ENCODE measurements at regions not wholly inside any gene's neighbourhood (a gene's known extent, or its start where the extent isn't known, plus 50 kb on each side); places are given as distances from the start of the nearest gene placed in this dataset.
"Not testable (repeated sequence)": the region's sequence is repeated elsewhere in the genome, so short reads cannot be mapped to it uniquely, and the experiment has no call there.

DNA sequence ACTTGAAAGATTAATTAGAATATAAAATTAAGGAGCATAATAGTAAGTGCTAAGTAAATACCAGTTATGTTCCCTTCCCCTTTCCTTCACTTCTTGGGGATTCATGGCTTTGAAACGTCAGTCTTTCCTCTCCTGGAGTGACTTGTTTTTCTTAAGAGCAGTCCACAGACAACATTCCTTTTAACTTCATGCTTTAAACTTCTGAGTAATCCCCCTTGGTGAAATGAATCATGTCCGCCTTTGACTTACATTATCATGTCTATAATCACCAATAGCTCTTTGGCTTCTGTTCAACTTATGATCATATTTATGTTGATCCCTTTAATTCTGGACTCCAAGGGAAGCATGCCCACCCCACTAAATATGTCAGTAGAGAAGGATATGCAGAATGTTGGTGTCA is 1012.1 kb upstream of the SLIT2 start:
- H3K9ac ChIP-seq (ENCODE audit: low read length) = no peak overlapping the region
- H3K36me3 ChIP-seq (ENCODE audit: control insufficient read depth, low read depth, low read length) = no peaks in the 10 kb centered on the region
- no peak overlapping the region for H3K4me3 ChIP-seq (ENCODE audit: low read length)
- H3K9me3 ChIP-seq (ENCODE audit: control insufficient read depth, low read depth, low read length) = no peaks in the 10 kb centered on the region
- H3K4me1 ChIP-seq (ENCODE audit: control insufficient read depth, low read depth, low read length) = no peaks in the 10 kb centered on the region
- H3K27me3 ChIP-seq (ENCODE audit: control insufficient read depth, insufficient read depth, low read length) = no peaks in the 10 kb centered on the region
- no peak overlapping the region for H3K27ac ChIP-seq (ENCODE audit: low read length)

DNA sequence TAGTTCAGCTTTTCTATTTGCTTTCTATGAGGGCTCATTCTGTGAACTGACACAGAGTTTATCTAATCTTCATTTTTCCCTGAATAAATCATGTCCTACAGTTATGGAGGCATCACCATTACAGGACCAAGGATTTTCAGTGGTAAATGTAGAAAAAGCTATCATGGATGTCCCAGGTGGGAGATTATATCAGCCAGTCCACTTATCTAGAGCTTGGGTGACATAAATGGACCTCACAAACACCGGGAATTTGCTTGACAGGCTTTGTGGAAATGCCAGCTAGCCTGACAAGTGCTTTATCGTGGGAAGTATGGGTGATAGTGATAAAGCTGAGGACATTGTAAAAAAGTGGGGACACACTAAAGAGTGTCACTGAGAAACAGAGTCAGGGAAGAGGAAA is 1015.2 kb upstream of the SLIT2 start:
- no peaks in the 10 kb centered on the region for H3K36me3 ChIP-seq (ENCODE audit: control insufficient read depth, low read depth, low read length)
- H3K9me3 ChIP-seq (ENCODE audit: control insufficient read depth, low read depth, low read length) = no peaks in the 10 kb centered on the region
- H3K4me3 ChIP-seq (ENCODE audit: low read length) = no peak overlapping the region
- H3K9ac ChIP-seq (ENCODE audit: low read length) = no peak overlapping the region
- H3K27me3 ChIP-seq (ENCODE audit: control insufficient read depth, insufficient read depth, low read length) = no peaks in the 10 kb centered on the region
- no peaks in the 10 kb centered on the region for H3K4me1 ChIP-seq (ENCODE audit: control insufficient read depth, low read depth, low read length)
- no peak overlapping the region for H3K27ac ChIP-seq (ENCODE audit: low read length)

DNA sequence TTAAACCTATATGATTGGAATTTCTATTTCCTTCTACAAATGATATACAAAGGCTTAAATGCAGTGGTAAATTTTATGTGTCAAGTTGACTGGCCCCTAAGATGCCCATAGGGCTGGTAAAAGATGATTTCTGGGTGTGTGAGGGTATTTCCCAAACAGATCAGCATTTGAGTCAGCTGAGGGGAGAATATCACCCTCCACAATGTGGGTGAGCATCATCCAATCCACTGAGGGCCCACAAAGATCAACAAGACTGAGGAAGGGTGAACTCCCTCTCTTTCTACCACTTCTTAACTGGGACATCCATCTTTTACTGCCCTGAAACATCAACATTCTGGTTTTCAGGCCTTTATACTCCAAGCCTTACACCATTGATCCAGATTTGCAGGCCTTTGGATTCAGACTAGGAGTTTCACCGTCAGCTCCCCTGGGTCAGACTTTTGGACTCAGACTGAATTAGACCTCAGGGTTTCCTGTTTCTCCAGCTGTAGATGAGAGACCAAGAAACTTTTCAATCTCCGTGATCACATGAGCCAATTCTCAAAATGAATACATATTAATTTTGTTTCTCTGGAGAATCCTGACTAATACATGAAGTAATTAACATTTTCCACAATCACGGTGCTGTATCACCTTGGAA is 1020.7 kb upstream of the SLIT2 start:
- Histone ChIP-seq H3K36me3 (ENCODE audit: control insufficient read depth, low read depth, low read length) (no peaks in the 10 kb centered on the region), H3K9ac (ENCODE audit: low read length) (no peak overlapping the region), H3K4me3 (ENCODE audit: low read length) (no peak overlapping the region), H3K9me3 (ENCODE audit: control insufficient read depth, low read depth, low read length) (no peaks in the 10 kb centered on the region), H3K27me3 (ENCODE audit: control insufficient read depth, insufficient read depth, low read length) (no peaks in the 10 kb centered on the region), H3K27ac (ENCODE audit: low read length) (no peak overlapping the region), H3K4me1 (ENCODE audit: control insufficient read depth, low read depth, low read length) (no peaks in the 10 kb centered on the region)

- H3K36me3 ChIP-seq (ENCODE audit: control insufficient read depth, low read depth, low read length) = no peaks in the 10 kb centered on the region
- no peak overlapping the region for H3K27ac ChIP-seq (ENCODE audit: low read length)
- no peaks in the 10 kb centered on the region for H3K9me3 ChIP-seq (ENCODE audit: control insufficient read depth, low read depth, low read length)
Observed at GRCh38 chr4:19227701-19228100, 1024.0 kb upstream of the SLIT2 start.

DNA sequence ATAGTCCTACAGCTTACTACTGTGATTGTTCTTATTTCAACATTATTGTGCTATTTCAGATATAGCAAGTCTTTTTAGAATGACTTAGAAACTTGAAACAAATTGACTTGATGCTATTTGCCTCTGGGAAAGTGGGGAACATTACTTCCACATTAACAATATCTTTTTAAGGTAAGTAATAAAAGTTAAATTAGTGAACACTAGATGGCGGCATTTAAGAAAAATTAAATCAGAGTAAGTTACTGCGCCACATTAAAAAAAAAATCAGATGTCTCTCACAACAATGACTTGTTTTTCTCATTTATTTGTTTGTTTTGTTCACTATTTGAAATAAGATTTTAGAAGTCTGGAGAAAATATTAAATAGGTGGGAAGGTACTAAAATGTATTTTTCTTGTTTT is 1026.9 kb upstream of the SLIT2 start:
- H3K4me3 ChIP-seq (ENCODE audit: low read length) = no peak overlapping the region
- H3K9ac ChIP-seq (ENCODE audit: low read length) = no peak overlapping the region
- H3K4me1 ChIP-seq (ENCODE audit: control insufficient read depth, low read depth, low read length) = no peaks in the 10 kb centered on the region
- no peaks in the 10 kb centered on the region for H3K27me3 ChIP-seq (ENCODE audit: control insufficient read depth, insufficient read depth, low read length)
- H3K36me3 ChIP-seq (ENCODE audit: control insufficient read depth, low read depth, low read length) = no peaks in the 10 kb centered on the region
- no peak overlapping the region for H3K27ac ChIP-seq (ENCODE audit: low read length)
- no peaks in the 10 kb centered on the region for H3K9me3 ChIP-seq (ENCODE audit: control insufficient read depth, low read depth, low read length)

More at GRCh38 chr4:19227701-19228100, 1024.0 kb upstream of the SLIT2 start:
- Histone ChIP-seq H3K4me3 (ENCODE audit: low read length) (no peak overlapping the region), H3K4me1 (ENCODE audit: control insufficient read depth, low read depth, low read length) (no peaks in the 10 kb centered on the region), H3K9ac (ENCODE audit: low read length) (no peak overlapping the region), H3K27me3 (ENCODE audit: control insufficient read depth, insufficient read depth, low read length) (no peaks in the 10 kb centered on the region)

DNA sequence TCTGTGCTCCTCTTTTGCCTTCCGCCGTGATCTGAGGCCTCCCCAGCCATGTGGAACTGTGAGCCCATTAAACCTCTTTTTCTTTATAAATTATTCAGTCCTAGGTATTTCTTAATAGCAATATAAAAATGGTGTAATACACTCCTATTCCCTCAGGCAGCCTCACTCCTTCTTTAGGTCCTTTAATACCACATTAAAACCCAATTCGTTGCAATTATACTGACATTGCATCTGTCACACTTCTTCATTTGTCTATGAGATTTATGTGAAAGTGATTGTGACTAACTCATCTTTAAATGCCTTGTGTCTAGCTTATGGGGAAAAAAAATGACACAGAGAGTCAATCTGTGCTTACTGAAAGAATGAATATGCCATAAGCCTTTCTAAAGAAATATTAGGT is 1035.2 kb upstream of the SLIT2 start:
- H3K9me3 ChIP-seq (ENCODE audit: control insufficient read depth, low read depth, low read length) = no peaks in the 10 kb centered on the region
- no peaks in the 10 kb centered on the region for H3K36me3 ChIP-seq (ENCODE audit: control insufficient read depth, low read depth, low read length)
- no peak overlapping the region for H3K4me3 ChIP-seq (ENCODE audit: low read length)
- no peak overlapping the region for H3K9ac ChIP-seq (ENCODE audit: low read length)
- H3K27ac ChIP-seq (ENCODE audit: low read length) = no peak overlapping the region
- peaks cover 3% of the 10 kb centered on the region for H3K4me1 ChIP-seq (ENCODE audit: control insufficient read depth, low read depth, low read length)
- no peaks in the 10 kb centered on the region for H3K27me3 ChIP-seq (ENCODE audit: control insufficient read depth, insufficient read depth, low read length)

GRCh38 chr4:19214591-19215186 is 1037.0 kb upstream of the SLIT2 start:
- H3K36me3 ChIP-seq (ENCODE audit: control insufficient read depth, low read depth, low read length) = no peaks in the 10 kb centered on the region
- H3K4me3 ChIP-seq (ENCODE audit: low read length) = no peak overlapping the region
- no peaks in the 10 kb centered on the region for H3K27me3 ChIP-seq (ENCODE audit: control insufficient read depth, insufficient read depth, low read length)
- peaks cover 3% of the 10 kb centered on the region for H3K4me1 ChIP-seq (ENCODE audit: control insufficient read depth, low read depth, low read length)
- H3K27ac ChIP-seq (ENCODE audit: low read length) = no peak overlapping the region
- no peak overlapping the region for H3K9ac ChIP-seq (ENCODE audit: low read length)
- no peaks in the 10 kb centered on the region for H3K9me3 ChIP-seq (ENCODE audit: control insufficient read depth, low read depth, low read length)

GRCh38 chr4:19213388-19213787 is 1038.3 kb upstream of the SLIT2 start:
- Histone ChIP-seq H3K27me3 (ENCODE audit: control insufficient read depth, insufficient read depth, low read length) (no peaks in the 10 kb centered on the region), H3K9ac (ENCODE audit: low read length) (no peak overlapping the region), H3K9me3 (ENCODE audit: control insufficient read depth, low read depth, low read length) (no peaks in the 10 kb centered on the region), H3K4me3 (ENCODE audit: low read length) (no peak overlapping the region), H3K4me1 (ENCODE audit: control insufficient read depth, low read depth, low read length) (peaks cover 3% of the 10 kb centered on the region), H3K27ac (ENCODE audit: low read length) (no peak overlapping the region), H3K36me3 (ENCODE audit: control insufficient read depth, low read depth, low read length) (no peaks in the 10 kb centered on the region)

GRCh38 chr4:19205853-19206252 is 1045.9 kb upstream of the SLIT2 start:
- no peak overlapping the region for H3K27ac ChIP-seq (ENCODE audit: low read length)
- no peaks in the 10 kb centered on the region for H3K4me1 ChIP-seq (ENCODE audit: control insufficient read depth, low read depth, low read length)
- H3K9ac ChIP-seq (ENCODE audit: low read length) = no peak overlapping the region
- no peaks in the 10 kb centered on the region for H3K9me3 ChIP-seq (ENCODE audit: control insufficient read depth, low read depth, low read length)
- no peak overlapping the region for H3K4me3 ChIP-seq (ENCODE audit: low read length)
- H3K27me3 ChIP-seq (ENCODE audit: control insufficient read depth, insufficient read depth, low read length) = no peaks in the 10 kb centered on the region
- no peaks in the 10 kb centered on the region for H3K36me3 ChIP-seq (ENCODE audit: control insufficient read depth, low read depth, low read length)

DNA sequence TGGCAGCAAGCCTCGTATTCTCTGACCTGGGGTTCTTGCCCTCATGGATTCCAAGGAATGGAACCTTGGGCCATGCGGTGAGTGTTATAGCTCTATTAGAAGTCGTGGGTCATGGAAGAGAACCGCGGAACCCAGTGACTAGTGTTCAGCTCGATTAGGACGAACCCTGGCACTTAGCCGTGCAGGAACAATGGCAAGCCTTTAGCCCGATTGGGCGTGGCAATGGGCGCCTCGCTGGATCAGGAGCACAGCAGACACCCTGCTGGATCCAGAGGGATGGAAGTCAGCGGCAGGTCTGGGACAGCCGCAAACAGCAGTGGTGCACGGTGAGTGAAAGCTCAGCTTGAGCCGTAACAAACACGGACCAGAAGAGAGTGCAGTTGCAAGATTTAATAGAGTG is 1053.9 kb upstream of the SLIT2 start:
- not testable (repeated sequence) for H3K27me3 ChIP-seq (ENCODE audit: control insufficient read depth, insufficient read depth, low read length); H3K4me3 ChIP-seq (ENCODE audit: low read length); H3K27ac ChIP-seq (ENCODE audit: low read length); H3K9ac ChIP-seq (ENCODE audit: low read length); H3K36me3 ChIP-seq (ENCODE audit: control insufficient read depth, low read depth, low read length); H3K9me3 ChIP-seq (ENCODE audit: control insufficient read depth, low read depth, low read length)
- H3K4me1 ChIP-seq (ENCODE audit: control insufficient read depth, low read depth, low read length) = peaks cover 19% of the 10 kb centered on the region

GRCh38 chr4:19195696-19196095 is 1056.0 kb upstream of the SLIT2 start:
- Histone ChIP-seq H3K4me1 (ENCODE audit: control insufficient read depth, low read depth, low read length) (peaks cover 19% of the 10 kb centered on the region), H3K36me3 (ENCODE audit: control insufficient read depth, low read depth, low read length) (no peaks in the 10 kb centered on the region), H3K9ac (ENCODE audit: low read length) (no peak overlapping the region), H3K9me3 (ENCODE audit: control insufficient read depth, low read depth, low read length) (peaks cover 7% of the 10 kb centered on the region), H3K27ac (ENCODE audit: low read length) (peak overlapping the region; percentile 49), H3K4me3 (ENCODE audit: low read length) (no peak overlapping the region), H3K27me3 (ENCODE audit: control insufficient read depth, insufficient read depth, low read length) (no peaks in the 10 kb centered on the region)

- Histone ChIP-seq H3K27ac (ENCODE audit: low read length) (peak overlapping the region; percentile 49), H3K4me3 (ENCODE audit: low read length) (peak overlapping the region; percentile 27), H3K9me3 (ENCODE audit: control insufficient read depth, low read depth, low read length) (peaks cover 7% of the 10 kb centered on the region)
Observed at GRCh38 chr4:19194672-19195071, 1057.0 kb upstream of the SLIT2 start.

More at GRCh38 chr4:19194672-19195071, 1057.0 kb upstream of the SLIT2 start:
- Histone ChIP-seq H3K27me3 (ENCODE audit: control insufficient read depth, insufficient read depth, low read length) (no peaks in the 10 kb centered on the region), H3K9ac (ENCODE audit: low read length) (no peak overlapping the region), H3K4me1 (ENCODE audit: control insufficient read depth, low read depth, low read length) (peaks cover 19% of the 10 kb centered on the region), H3K36me3 (ENCODE audit: control insufficient read depth, low read depth, low read length) (no peaks in the 10 kb centered on the region)

Data from iPS-18a (cell line).